B cell (primary cell): ENCODE measurements at regions not wholly inside any gene's neighbourhood (a gene's known extent, or its start where the extent isn't known, plus 50 kb on each side); places are given as distances from the start of the nearest gene placed in this dataset.

ENCODE experiments used
- EZH2 ChIP-seq: IDR thresholded peaks from 2 replicates; pipeline ENCODE4 v1.6.1; 2012; ENCODE audit warnings: borderline replicate concordance, low read depth, mild to moderate bottlenecking, moderate library complexity, low read length; ENCODE audit not compliant: insufficient read depth, poor library complexity, severe bottlenecking
- TF ChIP-seq, protein P1 (sequence below): fragments of 200-600 bp; IDR thresholded peaks from one replicate; pipeline ENCODE4 v1.8.0; 2022; ENCODE audit warnings: antibody characterized with exemption, mild to moderate bottlenecking

DNA sequence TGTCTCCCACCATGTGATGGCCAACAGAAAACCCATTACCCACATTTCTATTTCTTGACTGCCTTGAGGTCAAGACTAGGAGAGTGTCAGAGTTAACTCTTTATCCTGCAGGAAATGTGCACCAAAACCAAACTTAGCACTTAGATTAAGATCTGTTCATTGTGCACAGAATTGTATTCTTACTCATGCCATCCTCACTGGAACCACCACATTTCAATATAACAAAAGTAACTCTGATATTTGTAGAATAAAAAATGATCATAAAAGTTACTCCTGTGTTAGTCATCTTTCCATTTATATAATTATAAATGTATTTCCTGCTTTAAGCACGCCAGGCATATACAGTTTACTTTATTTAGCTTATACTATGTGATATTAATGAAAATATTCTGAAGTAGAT is 193.0 kb upstream of the DPYD start:
- TF ChIP-seq, protein P1, sequence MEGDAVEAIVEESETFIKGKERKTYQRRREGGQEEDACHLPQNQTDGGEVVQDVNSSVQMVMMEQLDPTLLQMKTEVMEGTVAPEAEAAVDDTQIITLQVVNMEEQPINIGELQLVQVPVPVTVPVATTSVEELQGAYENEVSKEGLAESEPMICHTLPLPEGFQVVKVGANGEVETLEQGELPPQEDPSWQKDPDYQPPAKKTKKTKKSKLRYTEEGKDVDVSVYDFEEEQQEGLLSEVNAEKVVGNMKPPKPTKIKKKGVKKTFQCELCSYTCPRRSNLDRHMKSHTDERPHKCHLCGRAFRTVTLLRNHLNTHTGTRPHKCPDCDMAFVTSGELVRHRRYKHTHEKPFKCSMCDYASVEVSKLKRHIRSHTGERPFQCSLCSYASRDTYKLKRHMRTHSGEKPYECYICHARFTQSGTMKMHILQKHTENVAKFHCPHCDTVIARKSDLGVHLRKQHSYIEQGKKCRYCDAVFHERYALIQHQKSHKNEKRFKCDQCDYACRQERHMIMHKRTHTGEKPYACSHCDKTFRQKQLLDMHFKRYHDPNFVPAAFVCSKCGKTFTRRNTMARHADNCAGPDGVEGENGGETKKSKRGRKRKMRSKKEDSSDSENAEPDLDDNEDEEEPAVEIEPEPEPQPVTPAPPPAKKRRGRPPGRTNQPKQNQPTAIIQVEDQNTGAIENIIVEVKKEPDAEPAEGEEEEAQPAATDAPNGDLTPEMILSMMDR, result no peak
- no peak for TF ChIP-seq EZH2
